A549 (cell line): ENCODE measurements at regions not wholly inside any gene's neighbourhood (a gene's known extent, or its start where the extent isn't known, plus 50 kb on each side); places are given as distances from the start of the nearest gene placed in this dataset.

ENCODE experiments used
- BHLHE40 ChIP-seq: IDR thresholded peaks from 2 replicates; pipeline ENCODE4 v1.6.1; 2012; ENCODE audit warnings: low read depth, low read length, inconsistent platforms
- CTCF ChIP-seq: fragments of >200 bp; sonication (Bioruptor Twin); formaldehyde crosslinking; IDR thresholded peaks from 3 replicates; pipeline ENCODE4 v1.5.1; 2016
- EP300 ChIP-seq, 2 experiments: fragments of >200 bp; sonication (Bioruptor Twin); formaldehyde crosslinking; IDR thresholded peaks; 2 replicates in 1 of 2; 3 replicates in 1 of 2; pipeline ENCODE4 v1.6.1; 2016 to 2017
- JUN ChIP-seq, 2 experiments: fragments of >200 bp; sonication (Bioruptor Twin); formaldehyde crosslinking; IDR thresholded peaks; 2 replicates in 1 of 2; 3 replicates in 1 of 2; pipeline ENCODE4 v1.6.1; 2016 to 2017
- JUNB ChIP-seq: fragments of >200 bp; sonication (Bioruptor Twin); formaldehyde crosslinking; IDR thresholded peaks from 2 replicates; pipeline ENCODE4 v1.6.1; 2016
- MAX ChIP-seq: IDR thresholded peaks from 2 replicates; pipeline ENCODE4 v1.6.1; 2012
- NR3C1 ChIP-seq: fragments of >200 bp; sonication (Bioruptor Twin); formaldehyde crosslinking; IDR thresholded peaks from 3 replicates; pipeline ENCODE4 v1.6.1; 2017
- POLR2A ChIP-seq: IDR thresholded peaks from 2 replicates; pipeline ENCODE4 v1.6.1; 2012; ENCODE audit warnings: mild to moderate bottlenecking, low read length
- RAD21 ChIP-seq, 2 experiments: fragments of >200 bp in 1 of 2; sonication (Bioruptor Twin) in 1 of 2; formaldehyde crosslinking in 1 of 2; IDR thresholded peaks in 1 of 2; conservative IDR thresholded peaks in 1 of 2; 2 replicates in 1 of 2; 3 replicates in 1 of 2; pipeline ENCODE4 v1.6.1; 2012 to 2018; ENCODE audit warnings: inconsistent platforms in 1 of 2
- SMC3 ChIP-seq: fragments of >200 bp; sonication (Bioruptor Twin); formaldehyde crosslinking; IDR thresholded peaks from 3 replicates; pipeline ENCODE4 v1.6.1; 2018; ENCODE audit warnings: inconsistent platforms

- TF ChIP-seq BHLHE40 = no peak
- TF ChIP-seq CTCF = no peak
- TF ChIP-seq NR3C1 = no peak
- TF ChIP-seq SMC3 = no peak
- TF ChIP-seq POLR2A = no peak
- no peak for TF ChIP-seq JUN (IDR thresholded peaks at IDR 0.05)
- no peak for TF ChIP-seq JUNB
- no peak for TF ChIP-seq RAD21 (conservative IDR thresholded peaks at IDR 0.05 in 1 of 2, IDR thresholded peaks at IDR 0.05 in 1 of 2)
- TF ChIP-seq MAX = no peak
- no peak for TF ChIP-seq EP300 (IDR thresholded peaks at IDR 0.05)
Observed at GRCh38 chr10:3926675-3927525, 141.9 kb upstream of the KLF6 start.
